Vagina (tissue), 2 donors: ENCODE measurements at regions not wholly inside any gene's neighbourhood (a gene's known extent, or its start where the extent isn't known, plus 50 kb on each side); places are given as distances from the start of the nearest gene placed in this dataset.

Experiments
- CTCF ChIP-seq, 3 experiments: fragments of 450-650 bp in 2 of 3; fragments of 200-600 bp in 1 of 3; sonication (generic) in 1 of 3; IDR thresholded peaks; one replicate each; pipeline ENCODE4 v1.5.1; 2017 to 2019; ENCODE audit warnings: antibody characterized with exemption in 3 of 3, mild to moderate bottlenecking in 2 of 3, moderate library complexity in 2 of 3
- POLR2A ChIP-seq, 2 donors: fragments of 450-650 bp; IDR thresholded peaks; one replicate each; pipeline ENCODE4 v1.6.1; 2017; ENCODE audit warnings: antibody characterized with exemption in 2 of 2, mild to moderate bottlenecking in 2 of 2, moderate library complexity in 2 of 2
- POLR2AphosphoS5 ChIP-seq, 2 donors: sonication (generic); formaldehyde crosslinking; IDR thresholded peaks; one replicate each; pipeline ENCODE4 v1.9.0; 2017; ENCODE audit warnings: antibody characterized with exemption in 2 of 2, mild to moderate bottlenecking in 2 of 2, low read depth in 1 of 2; ENCODE audit not compliant: insufficient read depth in 1 of 2

DNA sequence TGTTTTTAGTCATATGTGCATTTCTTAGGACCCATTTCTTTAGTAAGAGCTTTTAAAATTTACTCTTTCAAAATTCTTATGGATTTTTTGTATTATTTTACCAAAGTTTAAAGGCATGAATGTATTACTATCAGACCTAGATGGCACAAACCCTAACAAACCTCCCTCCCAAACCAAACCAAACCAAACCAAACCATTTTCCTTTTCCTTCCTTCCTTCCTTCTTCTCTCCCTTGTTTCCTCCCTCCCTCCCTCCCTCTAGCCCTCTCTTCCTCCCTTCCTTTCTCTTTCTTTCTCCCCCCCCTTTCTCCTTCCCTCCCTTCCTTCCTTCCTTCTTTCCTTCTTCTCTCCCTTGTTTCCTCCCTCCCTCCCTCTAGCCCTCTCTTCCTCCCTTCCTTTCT lies 1001.8 kb upstream of the CITED2 start:
- TF ChIP-seq POLR2AphosphoS5 (IDR thresholded peaks at IDR 0.05; ENCODE audit: insufficient read depth in 1 of 2, low read depth in 1 of 2) (no peak), CTCF (IDR thresholded peaks at IDR 0.05) (no peak), POLR2A (IDR thresholded peaks at IDR 0.05) (no peak)
